B cell (primary cell): ENCODE measurements at regions not wholly inside any gene's neighbourhood (a gene's known extent, or its start where the extent isn't known, plus 50 kb on each side); places are given as distances from the start of the nearest gene placed in this dataset.

Experiments
- CTCF ChIP-seq: fragments of 200-600 bp; IDR thresholded peaks from one replicate; pipeline ENCODE4 v1.8.0; 2022; ENCODE audit warnings: antibody characterized with exemption, mild to moderate bottlenecking
- EZH2 ChIP-seq: IDR thresholded peaks from 2 replicates; pipeline ENCODE4 v1.6.1; 2012; ENCODE audit warnings: borderline replicate concordance, low read depth, mild to moderate bottlenecking, moderate library complexity, low read length; ENCODE audit not compliant: insufficient read depth, poor library complexity, severe bottlenecking

- no peak for TF ChIP-seq CTCF
- no peak for TF ChIP-seq EZH2
Observed at GRCh38 chr10:8296734-8297101, 242.2 kb downstream of the GATA3 start.
